GM19351 (cell line): ENCODE measurements at regions not wholly inside any gene's neighbourhood (a gene's known extent, or its start where the extent isn't known, plus 50 kb on each side); places are given as distances from the start of the nearest gene placed in this dataset.
A peak's percentile ranks its signal among the peaks of the same experiment; 100 is the strongest.

Experiments
- ATAC-seq: cut with Tn5 transposase; IDR thresholded peaks from one replicate; pipeline ENCODE4 v1.9.1; 2021; ENCODE audit warnings: mild to moderate bottlenecking, moderate library complexity; ENCODE audit not compliant: unreplicated experiment

- no peak for ATAC-seq
Observed at GRCh38 chr4:14284578-14284977, 657.1 kb upstream of the BOD1L1 start.

DNA sequence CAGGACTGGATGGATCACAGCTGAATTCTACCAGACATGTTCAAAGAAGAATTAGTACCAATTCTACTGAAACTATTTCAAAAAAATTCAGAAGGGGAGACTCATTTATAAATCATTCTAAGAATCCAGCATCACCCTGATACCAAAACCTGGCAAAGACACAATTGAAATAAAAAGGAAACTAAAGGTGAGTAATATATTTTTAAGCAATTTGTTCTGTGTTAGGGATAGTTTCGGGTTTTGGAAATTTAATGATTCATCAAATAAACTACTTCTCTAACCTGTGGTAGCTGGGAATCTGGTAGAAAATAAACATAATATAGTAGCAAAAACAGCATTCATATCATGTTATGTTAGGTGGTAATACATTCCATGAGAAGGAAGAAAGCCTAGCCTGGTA lies 662.2 kb upstream of the BOD1L1 start:
- no peak for ATAC-seq

GRCh38 chr4:14293582-14293981 lies 666.1 kb upstream of the BOD1L1 start:
- no peak for ATAC-seq

GRCh38 chr4:14294611-14295010 lies 667.1 kb upstream of the BOD1L1 start:
- ATAC-seq, result no peak

- ATAC-seq, result no peak
Observed at GRCh38 chr4:14299166-14299565, 671.6 kb upstream of the BOD1L1 start.

DNA sequence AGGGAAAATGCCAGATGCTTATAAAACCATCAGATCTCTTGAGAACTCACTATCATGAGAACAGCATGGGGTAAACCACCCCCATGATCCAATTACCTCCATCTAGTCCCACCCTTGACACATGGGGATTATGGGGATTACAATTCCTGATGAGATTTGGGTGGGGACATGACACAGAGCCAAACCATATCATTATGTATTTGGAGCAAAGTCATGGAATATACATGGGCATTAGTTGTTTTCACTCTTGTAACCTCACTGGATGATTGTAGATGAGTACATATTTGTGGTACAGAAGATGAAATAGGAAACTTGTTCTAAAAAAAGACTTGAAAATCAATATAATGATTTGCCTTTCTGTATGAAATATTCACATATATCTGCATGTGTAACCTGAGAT lies 674.5 kb upstream of the BOD1L1 start:
- no peak for ATAC-seq

DNA sequence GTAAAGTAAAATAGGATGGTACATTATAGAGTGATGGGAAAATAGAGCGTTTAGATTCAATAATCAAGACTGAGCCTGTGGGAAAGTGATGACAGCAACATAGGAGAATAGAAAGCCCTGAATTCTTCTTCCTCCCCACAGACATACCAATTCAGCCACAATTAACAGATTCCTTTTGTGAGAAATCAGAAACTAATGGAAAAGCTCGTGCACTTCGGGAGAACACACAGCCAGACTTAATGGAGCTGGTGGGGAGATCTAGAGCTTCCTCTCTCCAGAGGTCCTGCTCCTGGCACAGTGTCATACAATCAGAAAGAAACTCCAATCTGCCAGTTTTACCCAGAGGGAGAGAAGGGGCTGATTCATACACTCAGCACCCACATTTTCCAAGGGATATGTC lies 676.3 kb upstream of the BOD1L1 start:
- no peak for ATAC-seq

GRCh38 chr4:14308229-14308651 lies 680.7 kb upstream of the BOD1L1 start:
- no peak for ATAC-seq

DNA sequence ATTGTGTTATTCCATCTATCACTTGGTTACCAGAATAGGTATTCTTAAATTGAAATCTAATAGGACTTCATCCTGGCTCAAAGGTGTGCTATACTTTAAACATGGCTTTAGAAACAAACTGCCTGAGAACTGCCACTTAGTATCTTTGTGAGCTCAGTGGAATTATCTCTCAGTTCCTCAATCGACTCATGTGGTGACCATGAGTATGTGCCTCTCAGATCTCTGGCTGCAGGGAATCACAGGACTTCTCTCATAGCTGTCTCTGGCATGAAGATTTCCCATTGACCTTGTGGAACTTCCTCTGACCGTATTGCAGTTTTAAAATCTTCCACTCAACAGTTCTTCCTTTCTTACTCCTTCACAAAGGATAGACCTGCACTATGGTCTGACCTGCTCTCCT lies 681.9 kb upstream of the BOD1L1 start:
- no peak for ATAC-seq

DNA sequence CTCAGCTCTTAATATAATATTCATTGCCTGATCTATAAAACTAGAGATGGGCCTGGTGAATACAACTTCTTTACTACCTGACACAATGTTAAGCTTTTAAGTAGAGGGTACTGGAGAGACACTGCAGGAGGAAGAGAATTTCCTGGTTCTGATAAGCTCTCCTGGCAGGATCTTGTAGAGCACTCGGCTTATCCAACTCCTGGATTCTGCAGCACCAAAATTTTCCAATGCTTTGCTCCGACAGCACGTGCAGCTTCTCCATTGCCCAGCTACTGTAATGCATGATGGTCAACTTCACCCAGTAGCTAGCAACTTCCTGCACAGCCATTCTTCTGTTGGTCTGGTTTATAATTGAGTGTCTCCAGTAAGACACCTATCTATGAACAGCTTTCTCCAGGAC lies 686.2 kb upstream of the BOD1L1 start:
- no peak for ATAC-seq

GRCh38 chr4:14315129-14315528 lies 687.2 kb upstream of the CPEB2 start:
- peak; percentile 69 for ATAC-seq

GRCh38 chr4:14317351-14317750 lies 684.9 kb upstream of the CPEB2 start:
- no peak for ATAC-seq

- ATAC-seq, result no peak
Observed at GRCh38 chr4:14318671-14319070, 683.6 kb upstream of the CPEB2 start.

DNA sequence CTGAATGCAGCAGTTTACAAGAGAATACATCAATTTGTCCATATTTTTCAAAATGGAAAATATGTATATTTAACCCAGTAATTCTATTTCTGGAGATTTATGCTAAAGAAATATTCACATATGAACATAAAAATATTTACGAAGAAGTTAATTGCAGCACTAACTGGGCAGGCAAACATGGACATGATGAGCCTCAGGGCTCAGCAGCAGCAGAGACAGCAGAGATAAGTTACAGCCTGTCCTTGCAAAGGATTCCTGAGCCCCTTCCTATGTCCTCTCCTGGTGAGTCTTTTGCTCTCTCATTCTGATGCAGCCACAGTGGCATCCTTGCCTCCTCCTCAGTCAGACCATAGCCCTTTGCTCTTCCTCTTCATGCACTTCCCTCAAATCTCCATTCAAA lies 680.6 kb upstream of the CPEB2 start:
- ATAC-seq, result no peak

GRCh38 chr4:14323191-14323590 lies 679.1 kb upstream of the CPEB2 start:
- no peak for ATAC-seq

DNA sequence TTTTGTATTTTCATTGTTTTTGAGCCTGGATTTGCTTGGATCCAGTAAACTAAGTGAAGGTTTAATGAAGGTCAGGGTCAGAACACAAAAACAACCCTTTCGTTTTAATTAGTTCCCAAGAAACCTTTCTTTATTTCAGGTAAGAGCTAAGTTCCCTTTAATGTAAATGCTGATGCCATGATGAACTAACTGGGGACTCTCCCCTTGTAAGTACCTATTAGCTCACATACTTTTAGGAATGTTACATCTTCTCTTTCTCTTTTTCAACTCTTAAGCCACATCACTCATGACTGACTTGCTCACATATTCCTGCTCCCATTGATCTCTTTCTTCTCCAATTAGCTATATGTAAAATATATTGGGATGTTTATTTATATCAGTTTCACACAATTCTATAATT lies 673.1 kb upstream of the CPEB2 start:
- ATAC-seq, result no peak

GRCh38 chr4:14333616-14334015 lies 668.7 kb upstream of the CPEB2 start:
- ATAC-seq, result no peak

DNA sequence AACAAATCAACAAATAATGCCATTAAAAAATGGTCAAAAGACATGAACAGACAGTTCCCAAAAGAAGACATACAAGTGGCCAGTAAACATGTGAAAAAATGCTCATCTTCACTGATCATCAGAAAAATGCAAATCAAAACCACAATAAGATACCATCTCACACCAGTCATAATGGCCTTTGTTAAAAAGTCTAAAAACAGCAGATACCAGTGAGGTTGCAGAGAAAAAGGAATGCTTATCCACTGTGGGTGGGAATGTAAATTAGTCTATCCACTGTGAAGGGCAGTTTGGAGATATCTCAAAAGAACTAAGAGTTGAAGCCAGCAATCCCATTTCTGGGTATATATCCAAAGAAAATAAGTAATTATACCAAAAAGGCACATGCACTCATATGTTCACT lies 668.1 kb upstream of the CPEB2 start:
- no peak for ATAC-seq

DNA sequence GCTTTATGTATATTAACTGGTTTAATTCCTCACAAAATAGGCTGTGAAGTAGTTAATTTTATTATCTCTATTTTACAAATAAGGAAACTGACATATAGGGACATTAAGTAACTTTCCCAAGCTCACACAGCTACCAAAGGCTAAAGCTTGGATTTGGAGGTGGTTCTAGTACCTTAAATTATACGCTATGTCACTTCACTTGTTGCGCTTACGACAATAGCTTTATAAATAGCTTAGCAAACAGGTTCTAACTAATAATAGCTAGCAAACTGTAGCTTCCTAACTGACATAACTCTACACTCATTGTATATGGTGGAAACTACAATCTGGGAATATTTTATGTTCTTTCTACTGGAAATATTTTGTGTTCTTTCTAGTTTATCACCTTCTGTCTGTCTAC lies 666.4 kb upstream of the CPEB2 start:
- no peak for ATAC-seq

- ATAC-seq, result peak; percentile 40
Observed at GRCh38 chr4:14336656-14337055, 665.6 kb upstream of the CPEB2 start.

DNA sequence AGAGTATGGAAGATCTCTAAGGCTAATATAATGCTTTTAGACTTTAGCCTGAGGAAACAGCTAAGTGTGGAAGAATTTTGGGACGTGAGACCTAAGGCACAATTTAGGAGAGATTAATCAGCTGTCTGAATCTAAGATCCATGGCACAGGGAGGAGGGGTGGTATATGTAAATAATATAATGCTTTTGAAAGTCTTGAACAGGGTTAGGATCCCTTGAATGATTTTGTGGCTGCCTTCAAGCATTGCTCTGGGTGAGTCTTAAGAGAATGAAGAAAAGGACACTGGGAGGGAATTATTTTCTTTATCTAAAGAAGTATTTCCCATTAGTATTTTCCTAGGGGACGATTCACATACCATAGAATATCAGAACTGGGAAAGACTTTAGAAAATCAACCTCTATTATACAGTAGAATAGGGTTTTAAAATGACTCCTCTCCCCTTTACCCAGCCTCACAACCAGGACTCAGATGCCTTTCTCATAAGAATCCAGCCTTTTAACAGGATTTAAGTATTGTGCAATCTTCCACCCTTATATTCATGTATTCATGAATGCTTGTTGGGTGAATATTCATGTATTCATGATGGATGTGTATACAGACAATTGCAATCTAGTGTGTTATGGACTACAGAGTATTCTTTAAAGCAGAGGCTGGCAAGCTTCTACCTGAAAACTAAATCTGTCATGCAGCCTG lies 664.2 kb upstream of the CPEB2 start:
- no peak for ATAC-seq

- no peak for ATAC-seq
Observed at GRCh38 chr4:14338585-14339265, 663.6 kb upstream of the CPEB2 start.

DNA sequence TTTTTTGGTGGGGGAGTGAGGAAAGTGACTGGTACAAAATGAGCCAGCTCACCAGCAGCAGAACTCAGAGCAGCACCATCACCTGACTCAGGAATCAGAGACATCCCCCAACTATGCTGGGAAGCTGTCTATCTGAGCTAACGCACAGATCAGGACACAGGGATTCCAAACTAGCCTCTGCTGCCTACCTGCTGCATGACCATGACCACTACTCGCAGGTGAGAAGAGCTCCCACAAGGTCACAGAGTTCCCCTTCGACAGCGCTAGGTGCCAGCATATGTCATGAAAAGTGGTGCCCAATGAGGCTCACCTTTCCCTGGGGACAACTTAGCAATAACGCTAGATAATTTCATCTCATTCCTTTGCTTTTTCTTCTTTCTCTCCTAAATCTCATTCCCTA lies 662.6 kb upstream of the CPEB2 start:
- no peak for ATAC-seq
